ENCODE measurements at regions not wholly inside any gene's neighbourhood (a gene's known extent, or its start where the extent isn't known, plus 50 kb on each side); places are given as distances from the start of the nearest gene placed in this dataset.
"Not testable (repeated sequence)": the region's sequence is repeated elsewhere in the genome, so short reads cannot be mapped to it uniquely, and the experiment has no call there.

DNA sequence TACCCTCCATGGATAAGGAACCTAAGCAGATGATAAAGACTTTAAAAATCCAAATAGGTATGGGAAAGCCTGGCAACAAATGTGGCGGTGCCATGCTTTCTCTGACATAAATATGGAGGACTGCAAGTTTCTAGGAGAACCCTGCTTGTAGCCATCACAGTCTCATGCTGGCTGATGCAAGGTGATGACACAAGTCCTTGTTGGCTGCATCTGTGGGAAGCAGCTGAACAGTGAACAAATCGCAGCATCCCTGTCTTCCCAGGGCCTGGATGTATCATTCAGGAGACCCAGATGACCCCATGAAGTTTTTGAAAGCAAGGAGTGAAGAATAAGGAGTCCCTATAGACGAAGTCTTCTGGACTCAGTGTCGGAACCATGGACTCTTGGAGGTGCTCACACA, 234.4 kb upstream of the HS3ST1 start:
- DNase-seq: no peak

DNA sequence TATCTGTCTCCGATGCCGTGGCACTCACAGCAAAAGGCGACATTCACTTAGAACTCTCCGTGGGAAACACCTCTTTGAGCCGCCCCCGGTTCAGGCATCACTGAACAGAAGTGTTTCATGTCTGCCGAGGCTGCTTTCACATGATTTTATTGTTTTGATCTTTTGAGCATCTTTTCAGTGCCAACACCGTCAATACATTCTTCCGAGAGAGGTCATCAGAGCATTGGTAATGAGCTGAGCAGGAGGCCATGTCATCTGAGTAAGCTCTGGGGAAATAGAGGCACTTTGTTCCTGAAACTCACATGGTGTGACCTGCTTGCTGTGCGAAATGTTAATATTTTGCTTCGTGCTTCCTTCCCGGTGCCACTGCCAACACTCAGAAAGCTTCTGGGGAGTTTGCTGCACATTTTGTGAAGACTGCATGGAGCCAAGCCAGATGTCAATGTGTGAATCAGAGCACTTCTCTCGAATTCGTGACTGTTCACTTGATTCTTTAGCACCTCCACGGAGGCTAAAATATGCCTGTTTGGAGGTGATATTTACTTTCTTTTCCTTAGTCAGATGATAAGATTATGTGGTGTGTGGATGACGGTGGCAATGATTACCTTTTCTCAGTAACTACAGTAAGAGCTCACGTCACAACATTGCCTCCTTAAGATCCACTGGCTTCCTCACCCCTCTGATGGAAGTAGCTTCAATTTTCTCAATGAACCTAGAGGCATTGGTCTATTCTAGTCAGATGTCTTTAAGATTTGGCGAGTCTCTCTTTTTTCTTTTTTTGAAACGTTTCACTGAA, 222.3 kb upstream of the HS3ST1 start:
- no peak for DNase-seq

DNA sequence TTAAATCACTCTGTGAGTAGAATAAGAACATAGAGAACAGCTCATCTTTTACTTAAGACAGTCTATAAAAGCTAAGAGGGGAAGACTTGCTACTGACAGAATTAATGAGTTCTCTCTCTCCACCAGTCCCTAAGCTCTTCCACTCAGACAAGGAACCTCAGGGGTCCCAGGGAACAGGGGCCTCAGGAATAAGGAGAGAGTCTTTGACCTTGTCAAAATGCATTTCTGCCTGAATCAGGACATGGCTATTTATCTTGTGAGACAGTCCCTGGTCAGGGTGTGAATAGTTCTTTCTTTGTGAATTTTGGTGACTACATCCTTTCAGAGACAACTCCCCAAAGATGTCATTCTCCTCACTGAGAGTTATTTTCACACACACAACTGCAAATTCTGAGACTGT, 218.7 kb upstream of the HS3ST1 start:
- no peak for DNase-seq

DNA sequence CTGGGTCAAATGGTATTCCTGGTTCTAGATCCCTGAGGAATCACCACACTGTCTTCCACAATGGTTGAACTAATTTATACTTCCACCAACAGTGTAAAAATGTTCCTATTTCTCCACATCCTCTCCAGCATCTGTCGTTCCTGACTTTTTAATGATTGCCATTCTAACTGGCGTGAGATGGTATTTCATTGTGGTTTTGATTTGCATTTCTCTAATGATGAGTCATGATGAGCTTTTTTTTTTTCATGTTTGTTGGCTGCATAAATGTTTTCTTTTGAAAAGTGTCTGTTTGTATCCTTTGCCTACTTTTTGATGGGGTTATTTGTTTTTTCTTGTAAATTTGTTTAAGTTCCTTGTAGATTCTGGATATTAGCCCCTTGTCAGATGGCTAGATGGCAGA, 214.4 kb upstream of the HS3ST1 start:
- not testable (repeated sequence) for DNase-seq

DNA sequence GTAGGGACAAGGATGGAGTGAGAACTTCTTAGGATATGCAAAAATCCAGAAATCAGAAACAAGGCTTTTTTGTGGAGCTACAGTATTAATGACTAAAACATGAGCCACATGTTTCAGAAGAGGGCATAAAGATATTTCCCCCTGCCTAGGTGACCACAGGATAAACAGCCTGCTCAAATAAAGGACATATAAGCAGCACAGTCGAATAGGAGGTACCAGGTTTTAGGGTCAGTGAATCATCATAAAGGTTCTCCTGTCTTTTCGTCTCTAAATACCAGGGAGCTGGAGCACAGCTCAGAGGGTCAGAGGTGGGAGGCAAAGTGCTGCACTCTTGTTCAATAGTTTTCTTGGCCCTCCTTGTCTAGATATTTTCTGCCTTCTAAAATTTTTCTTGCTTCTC, 211.9 kb upstream of the HS3ST1 start:
- DNase-seq: no peak

DNA sequence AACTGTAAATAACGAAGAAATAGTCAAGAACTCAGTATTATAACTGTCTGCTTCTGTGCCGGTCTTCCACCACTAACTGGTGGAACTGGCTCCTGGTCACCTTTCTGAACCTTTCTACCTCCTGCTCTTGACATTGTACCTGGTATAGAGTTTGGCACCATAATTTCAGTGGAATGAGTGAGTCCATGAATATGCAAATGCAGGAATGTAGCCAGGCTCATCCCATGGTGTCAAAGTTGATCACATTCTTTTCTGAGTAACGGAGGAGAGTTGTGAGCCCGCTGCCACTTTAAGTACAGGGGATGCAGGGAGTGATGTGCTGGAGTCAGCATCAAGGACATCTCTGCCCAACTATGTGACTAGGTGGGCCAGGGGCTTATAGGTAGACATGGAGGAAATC, 207.9 kb upstream of the HS3ST1 start:
- DNase-seq: no peak

DNA sequence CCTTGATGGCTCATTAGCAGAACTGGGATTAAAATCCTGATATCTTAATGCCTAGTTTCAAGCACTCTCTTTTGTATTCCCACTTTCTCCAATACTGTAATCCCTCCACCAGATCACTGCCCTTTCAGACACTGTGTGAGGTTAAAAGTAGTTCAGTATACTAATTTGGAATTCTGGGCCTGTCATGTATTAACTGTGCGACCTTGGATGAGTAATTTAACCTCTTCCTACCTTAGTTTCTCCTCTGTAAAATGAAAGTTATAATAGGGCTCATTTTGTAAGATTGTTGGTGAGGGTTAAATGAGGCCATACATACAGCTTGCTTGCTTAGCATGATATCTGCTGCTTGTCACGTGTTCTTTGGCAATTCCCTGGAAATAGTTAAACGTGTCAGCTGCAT, 207.3 kb upstream of the HS3ST1 start:
- DNase-seq: no peak

DNA sequence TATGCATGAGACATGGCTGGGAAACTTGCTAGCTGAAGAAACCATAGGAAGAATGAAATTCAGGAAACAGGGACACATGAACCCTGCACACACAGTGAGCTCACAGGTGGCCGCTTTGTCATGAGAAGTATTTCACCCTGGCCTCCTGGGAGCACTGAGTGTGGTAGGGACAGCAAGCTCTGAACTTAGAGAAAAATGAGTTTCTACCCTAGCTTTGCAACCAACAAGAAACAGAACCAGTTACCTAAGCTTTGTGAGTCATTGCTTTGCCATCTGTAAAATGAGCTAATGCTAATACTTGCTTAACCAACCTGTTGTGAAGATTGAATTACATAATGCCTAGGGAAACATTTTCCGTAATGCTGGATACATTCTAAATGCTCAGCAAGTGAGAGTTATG, 206.6 kb upstream of the HS3ST1 start:
- no peak for DNase-seq

DNA sequence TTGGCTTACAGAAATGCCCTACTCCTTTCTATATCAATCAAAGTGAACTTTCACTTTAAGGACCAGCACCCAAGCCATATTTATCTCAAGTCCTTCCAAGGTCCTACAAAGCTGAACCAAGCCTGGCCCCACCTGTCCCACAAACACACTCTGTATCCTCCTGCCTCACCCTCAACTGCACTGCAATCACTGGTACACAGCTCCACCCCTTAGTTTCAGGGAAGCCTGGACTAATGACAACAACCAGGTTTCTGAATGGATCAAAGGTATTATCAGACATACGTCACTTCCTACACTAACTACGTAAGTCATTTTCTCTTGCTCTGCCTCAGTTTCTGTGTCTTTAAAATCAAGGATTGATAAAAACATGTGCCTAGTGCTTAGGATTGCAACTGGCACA, 205.6 kb upstream of the HS3ST1 start:
- DNase-seq: no peak

DNA sequence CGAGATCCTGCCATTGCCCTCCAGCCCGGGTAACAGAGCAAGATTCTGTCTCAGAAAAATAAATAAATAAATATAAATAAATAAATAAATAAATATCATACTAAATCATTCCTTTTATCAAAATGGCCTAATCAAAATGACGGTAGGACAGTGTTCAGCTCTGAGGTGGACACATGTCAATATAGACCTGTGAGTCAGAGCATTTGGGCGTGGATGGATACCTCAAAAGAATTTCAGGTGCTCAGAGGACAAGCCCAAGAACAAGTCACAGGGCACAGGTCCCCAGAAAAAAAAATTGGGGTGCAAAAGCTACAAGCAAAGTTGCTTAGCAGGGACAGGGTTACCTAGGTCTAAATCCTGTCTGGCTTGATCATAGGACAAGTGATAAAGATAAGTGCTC, 204.7 kb upstream of the HS3ST1 start:
- no peak for DNase-seq

DNA sequence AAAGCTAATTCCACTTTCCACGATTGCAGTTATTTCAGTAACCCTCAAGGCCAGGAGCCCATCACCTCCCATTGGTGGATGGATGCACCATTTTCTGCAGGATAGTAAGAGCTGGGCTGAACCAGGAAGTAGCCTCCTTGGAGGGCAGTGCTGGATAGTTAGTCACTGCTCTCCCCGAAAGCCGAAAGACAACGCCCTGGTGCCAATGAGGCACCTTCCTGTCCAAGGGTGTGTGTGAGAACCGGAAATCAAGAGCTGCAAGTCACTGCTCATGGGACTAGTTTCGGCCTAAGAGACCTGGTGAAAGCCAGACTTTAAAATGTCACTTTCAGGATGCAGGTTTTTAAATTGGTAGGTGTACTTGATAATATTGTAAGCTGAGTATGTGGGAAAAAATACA, 203.8 kb upstream of the HS3ST1 start:
- no peak for DNase-seq

DNA sequence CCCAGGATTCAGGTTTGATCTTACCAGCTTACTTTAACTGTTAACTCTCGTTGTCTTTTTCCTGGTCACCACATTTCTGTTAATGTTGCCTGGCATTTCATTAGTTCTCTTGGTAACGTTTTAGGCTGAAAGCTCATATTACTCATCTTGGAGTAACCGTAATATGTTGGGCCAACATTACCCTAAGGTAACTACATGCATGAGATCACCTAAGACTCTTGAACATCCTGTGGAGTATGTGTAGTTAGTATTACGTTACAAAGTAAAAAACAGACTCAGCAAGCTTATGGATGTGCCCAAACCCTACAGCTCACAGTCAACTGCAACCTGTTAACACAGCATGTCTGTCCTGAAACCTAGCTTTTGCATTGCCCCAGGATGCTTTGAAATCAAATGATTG, 203.3 kb upstream of the HS3ST1 start:
- no peak for DNase-seq

DNA sequence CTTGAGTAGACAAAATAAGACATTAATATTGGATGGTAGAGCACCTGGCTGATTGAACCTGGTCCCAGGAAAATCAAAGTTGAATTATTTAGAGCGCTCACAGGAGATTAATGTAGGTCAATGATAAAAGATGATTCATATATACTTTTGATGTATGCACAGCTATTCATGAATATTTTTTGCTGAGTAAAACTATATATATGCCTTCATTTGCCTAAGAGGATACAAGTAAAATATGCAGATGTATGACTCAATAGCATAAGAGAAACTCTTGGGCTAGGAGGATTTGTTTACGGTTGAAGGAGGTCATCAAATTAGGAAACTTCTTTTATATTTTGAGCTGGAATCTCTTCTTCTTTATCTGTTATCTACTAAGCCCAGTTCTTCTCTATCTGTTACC, 202.7 kb upstream of the HS3ST1 start:
- no peak for DNase-seq

DNA sequence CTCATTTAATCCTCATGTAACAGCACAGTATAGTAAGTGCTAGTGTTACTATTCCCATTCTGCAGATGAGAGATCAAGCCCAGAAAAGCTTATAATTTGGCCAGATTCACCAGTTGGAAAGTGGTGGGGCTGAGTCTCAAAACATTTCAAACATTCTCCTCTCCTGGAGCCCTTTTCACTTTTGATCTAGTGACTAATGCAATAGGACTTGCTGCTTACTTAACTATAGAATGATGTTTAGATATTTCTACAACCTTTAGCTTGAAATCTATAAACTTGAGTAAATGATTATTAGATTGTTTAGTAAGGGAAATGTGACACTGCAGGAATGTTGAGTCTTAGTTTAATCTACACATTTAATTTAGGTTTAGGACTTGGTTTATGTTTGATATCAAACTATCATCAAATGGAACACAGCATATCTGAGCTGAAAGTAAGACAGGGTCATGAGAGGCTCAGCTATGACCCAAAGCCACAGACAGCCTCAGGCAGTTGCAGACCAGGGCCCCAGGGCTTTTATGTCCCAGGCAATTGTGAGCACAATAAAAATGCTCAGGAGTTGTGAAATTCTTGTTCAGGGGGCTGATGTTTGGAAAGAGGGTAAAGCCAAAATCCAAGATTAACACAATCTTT, 199.5 kb upstream of the HS3ST1 start:
- DNase-seq: no peak

DNA sequence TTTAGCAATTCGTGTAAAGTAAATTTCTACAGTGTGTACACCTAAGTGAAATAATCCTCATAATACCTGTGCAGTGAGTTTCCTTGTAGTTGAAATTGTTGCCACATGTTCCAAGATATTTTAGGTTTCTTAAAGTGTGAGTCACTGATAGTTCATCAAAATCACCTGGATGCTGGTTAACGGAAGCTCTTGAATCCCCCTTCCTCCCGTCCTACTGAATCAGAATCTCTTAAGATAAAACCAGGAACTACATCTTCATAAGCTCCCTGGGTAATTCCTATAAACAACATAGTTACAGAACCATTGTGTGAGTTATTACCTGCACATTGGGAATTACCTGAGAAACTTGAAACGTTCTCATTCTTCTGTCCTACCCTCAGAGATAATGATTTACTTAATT, 197.4 kb upstream of the HS3ST1 start:
- no peak for DNase-seq

DNA sequence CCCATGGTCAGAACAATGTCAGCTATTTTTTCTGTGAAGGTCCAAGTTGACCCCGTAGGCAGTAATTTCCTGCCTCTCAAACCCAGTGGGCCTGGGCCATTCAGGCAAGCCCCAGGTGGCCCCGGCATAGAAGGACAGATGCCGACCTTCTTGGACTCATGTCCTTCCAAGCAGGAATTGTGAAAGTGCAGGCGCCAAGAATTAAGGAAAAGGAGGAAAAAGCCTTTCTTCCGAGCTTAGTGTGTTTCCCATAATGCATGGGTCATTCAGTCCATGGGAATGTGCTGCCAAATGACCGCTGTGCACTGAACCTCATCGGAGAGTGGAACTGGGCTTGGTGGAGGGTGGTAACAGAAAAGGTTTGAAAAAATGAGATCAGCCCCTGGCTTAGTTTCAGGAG, 196.5 kb upstream of the HS3ST1 start:
- DNase-seq: no peak

DNA sequence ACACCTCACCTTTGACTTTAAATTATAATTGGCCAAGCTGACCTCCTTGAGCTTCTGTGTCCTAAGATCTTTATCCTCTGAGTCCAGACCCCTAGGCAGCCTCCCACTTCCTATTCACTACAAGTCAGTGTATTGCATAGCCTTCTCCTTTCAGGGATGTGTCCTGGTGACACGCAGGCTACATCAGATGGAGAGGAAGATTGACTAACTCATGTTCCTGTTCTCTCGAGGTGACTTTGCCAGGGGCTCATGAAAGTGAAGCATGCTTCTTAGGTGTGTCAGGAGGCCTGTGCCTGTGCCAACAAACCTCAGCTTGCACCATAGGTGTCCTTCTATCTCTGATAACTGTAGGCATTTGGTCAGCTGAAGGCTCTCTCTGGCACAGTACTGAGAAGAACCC, 195.7 kb upstream of the HS3ST1 start:
- DNase-seq: no peak

DNA sequence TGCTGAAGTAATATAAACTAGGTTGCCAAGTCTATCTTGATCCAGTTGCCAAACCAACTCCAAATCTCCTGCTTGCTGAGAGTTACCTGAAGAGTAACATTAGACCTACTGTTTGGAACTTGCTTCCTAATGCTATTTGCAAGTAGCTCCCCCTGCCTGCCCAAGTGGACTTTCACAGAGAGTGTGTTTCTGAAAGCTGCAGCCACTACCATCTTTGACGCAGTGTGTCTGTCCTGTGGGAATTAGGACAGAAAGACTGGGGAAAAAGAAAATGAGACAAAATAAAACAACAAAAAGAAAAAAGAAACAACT, 195.0 kb upstream of the HS3ST1 start:
- no peak for DNase-seq

DNA sequence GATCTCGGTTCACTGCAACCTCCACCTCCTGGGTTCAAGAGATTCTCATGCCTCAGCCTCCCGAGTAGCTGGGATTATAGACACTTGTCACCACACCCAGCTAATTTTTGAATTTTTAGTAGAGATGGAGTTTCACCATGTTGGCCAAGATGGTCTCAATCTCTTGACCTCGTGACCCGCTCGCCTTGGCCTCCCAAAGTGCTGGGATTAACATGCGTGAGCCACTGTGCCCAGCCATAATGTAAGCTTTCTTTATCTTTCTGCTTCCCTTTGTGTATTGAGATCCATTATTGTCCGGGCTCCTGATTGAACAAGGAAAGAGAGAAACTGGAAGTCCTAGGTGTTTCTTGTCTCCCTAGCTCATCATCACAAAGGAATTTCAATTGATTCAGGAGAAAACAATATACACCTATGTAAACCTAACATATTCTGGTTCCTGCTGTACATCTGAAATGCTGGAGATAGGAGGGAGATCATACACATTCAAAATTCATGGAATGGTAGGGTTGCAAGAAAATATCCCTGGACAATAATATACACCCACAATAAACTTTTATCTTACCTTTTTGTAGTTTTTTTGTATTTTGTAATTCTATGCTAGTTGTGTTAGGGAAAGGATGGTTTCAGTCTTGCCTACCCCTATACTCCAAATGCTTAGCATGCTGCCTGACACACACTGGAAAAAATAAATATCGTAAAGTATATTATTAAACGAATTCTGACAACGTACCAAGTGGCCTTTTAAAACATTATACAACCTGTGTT, 194.4 kb upstream of the HS3ST1 start:
- no peak for DNase-seq

DNA sequence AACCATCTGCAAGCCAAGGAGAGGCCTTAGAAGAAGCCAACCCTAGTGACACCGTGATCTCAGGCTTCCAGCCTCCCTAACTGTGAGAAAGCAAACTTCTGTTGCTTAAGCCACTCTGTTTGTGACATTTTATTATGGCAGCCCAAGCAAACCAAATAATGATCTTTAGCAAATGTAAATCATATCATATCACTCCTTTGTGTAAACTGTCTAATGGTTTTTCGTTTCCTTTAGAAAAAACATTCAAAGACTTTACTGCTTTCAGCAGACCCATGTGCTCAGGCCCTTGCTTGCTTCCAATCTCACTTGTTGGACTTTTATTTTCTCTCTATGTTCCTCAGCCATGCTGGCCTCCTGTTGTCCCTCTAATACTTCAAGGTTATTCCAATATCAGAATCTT, 192.2 kb upstream of the HS3ST1 start:
- no peak for DNase-seq

DNA sequence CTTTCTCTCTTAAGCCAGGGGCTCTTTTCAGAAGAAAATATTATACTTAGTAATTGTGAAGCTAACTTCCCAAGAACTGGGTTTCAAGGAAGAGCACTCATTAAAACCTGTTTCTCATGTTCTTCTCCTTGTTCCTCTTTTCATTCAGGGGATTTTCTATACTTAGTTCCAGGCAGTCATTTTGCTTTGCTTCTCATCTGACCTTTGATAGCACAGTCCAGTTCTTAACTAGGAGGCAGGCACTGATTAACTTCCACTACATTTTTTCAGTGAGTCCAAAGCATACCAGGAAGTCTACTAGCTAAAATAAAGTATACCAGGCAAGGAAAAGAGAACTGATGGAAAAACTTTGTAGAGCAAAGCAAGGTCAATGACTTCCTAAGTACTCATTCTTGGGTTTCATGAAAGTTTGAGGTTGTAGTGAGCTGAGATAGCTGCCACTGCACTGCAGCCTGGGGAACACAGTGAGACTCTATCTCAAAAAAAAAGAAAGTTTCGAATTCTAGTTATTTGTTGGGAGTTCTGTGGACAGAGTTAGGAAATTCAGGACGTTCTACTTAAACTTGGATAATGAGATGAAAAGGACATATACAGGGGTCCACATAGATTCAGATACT, 190.1 kb upstream of the HS3ST1 start:
- DNase-seq: no peak

DNA sequence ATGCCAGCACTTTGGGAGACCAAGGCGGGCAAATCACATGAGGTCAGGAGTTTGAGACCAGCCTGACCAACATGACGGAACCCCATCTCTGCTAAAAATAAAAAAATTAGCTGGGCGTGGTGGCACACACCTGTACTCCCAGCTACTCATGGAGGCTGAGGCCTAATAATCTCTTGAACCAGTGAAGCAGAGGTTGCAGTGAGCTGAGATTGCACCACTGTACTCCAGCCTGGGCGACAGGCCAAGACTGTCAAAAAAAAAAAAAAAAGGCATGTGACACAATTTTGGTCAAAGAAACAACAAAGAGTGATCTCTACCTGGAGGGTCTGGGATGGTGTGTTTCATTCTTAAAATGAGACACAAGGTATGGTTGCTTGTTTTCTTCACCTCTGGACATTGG, 188.2 kb upstream of the HS3ST1 start:
- DNase-seq: no peak

DNA sequence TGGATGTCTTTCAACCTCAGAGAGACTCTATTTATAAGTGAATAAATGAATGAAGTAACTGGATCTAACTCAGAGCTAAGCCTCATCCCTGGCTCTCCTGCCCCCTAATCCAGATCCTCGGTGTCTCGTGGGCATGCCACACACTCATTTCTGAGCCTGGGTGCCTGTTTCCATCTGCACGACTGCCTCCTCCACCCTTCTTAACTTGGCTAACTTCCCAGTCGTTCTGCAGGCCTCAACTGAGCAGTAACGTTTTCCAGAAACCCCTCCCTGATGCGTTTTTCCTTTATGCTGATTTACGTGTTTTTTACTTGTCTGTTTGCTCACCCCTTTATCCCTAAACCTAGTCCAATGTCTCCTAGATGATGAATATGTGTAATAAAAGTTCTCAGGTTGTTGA, 186.9 kb upstream of the HS3ST1 start:
- DNase-seq: no peak

DNA sequence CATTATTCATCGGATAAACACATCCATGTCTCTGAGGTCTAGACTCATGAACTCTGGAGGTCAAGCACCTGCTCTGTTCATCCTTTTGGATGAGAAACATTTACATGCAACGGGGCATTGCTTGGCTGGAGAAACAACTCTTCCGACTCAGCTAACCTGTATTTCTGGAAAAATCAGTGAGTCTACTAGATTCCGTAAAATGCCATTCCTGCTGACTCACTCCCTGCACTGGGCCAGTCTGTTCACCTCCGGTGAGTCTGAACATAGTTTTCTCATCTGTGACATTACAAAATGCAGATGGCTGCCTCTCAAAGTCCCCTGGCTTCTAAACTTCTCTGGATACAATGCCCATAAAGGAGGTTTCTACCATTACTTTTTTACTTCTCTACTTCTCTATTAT, 185.7 kb upstream of the HS3ST1 start:
- DNase-seq: no peak
